Neural cell (in vitro differentiated cells): ENCODE measurements at regions not wholly inside any gene's neighbourhood (a gene's known extent, or its start where the extent isn't known, plus 50 kb on each side); places are given as distances from the start of the nearest gene placed in this dataset.

Source experiments
- CTCF ChIP-seq: fragments of 450-650 bp; IDR thresholded peaks from 2 replicates; pipeline ENCODE4 v1.5.1; 2014; ENCODE audit warnings: antibody characterized with exemption, mild to moderate bottlenecking, moderate library complexity; ENCODE audit not compliant: poor library complexity, severe bottlenecking
- EP300 ChIP-seq: fragments of 450-650 bp; conservative IDR thresholded peaks from 2 replicates; pipeline ENCODE4 v1.6.1; 2014; ENCODE audit warnings: antibody characterized with exemption, mild to moderate bottlenecking, moderate library complexity; ENCODE audit not compliant: poor library complexity, severe bottlenecking
- EZH2 ChIP-seq: fragments of 200-600, 300-800 bp; shearing (Covaris generic), sonication (generic); IDR thresholded peaks from 2 replicates; pipeline ENCODE4 v1.6.1; 2014; ENCODE audit warnings: antibody characterized with exemption, low read length, borderline replicate concordance, mild to moderate bottlenecking; ENCODE audit not compliant: insufficient read depth, poor library complexity, severe bottlenecking
- MXI1 ChIP-seq: fragments of 450-650 bp; conservative IDR thresholded peaks from 2 replicates; pipeline ENCODE4 v1.6.1; 2014; ENCODE audit warnings: antibody characterized with exemption, mild to moderate bottlenecking; ENCODE audit not compliant: poor library complexity, severe bottlenecking
- POLR2AphosphoS5 ChIP-seq: IDR thresholded peaks from 2 replicates; pipeline ENCODE4 v1.6.1; 2012
- RAD21 ChIP-seq: fragments of 450-650 bp; conservative IDR thresholded peaks from 2 replicates; pipeline ENCODE4 v1.6.1; 2014; ENCODE audit warnings: antibody characterized with exemption, mild to moderate bottlenecking, moderate library complexity
- REST ChIP-seq: IDR thresholded peaks from 2 replicates; pipeline ENCODE4 v1.6.1; 2012; ENCODE audit warnings: borderline replicate concordance
- SMC3 ChIP-seq: fragments of 450-650 bp; conservative IDR thresholded peaks from 2 replicates; pipeline ENCODE4 v1.6.1; 2014; ENCODE audit warnings: antibody characterized with exemption, mild to moderate bottlenecking, moderate library complexity; ENCODE audit not compliant: poor library complexity
- TAF1 ChIP-seq: IDR thresholded peaks from 2 replicates; pipeline ENCODE4 v1.6.1; 2012; ENCODE audit warnings: low read depth

GRCh38 chr1:115465802-115466363 is 127.8 kb upstream of the NGF start:
- no peak for TF ChIP-seq POLR2AphosphoS5
- TF ChIP-seq CTCF, result no peak
- TF ChIP-seq REST, result no peak
- no peak for TF ChIP-seq TAF1
- TF ChIP-seq EZH2, result no peak
- TF ChIP-seq RAD21, result no peak
- no peak for TF ChIP-seq MXI1
- TF ChIP-seq EP300, result no peak
- TF ChIP-seq SMC3, result no peak
